HG02571 (cell line): ENCODE measurements at regions not wholly inside any gene's neighbourhood (a gene's known extent, or its start where the extent isn't known, plus 50 kb on each side); places are given as distances from the start of the nearest gene placed in this dataset.
"Not testable (repeated sequence)": the region's sequence is repeated elsewhere in the genome, so short reads cannot be mapped to it uniquely, and the experiment has no call there.

Experiments
- ATAC-seq: cut with Tn5 transposase; IDR thresholded peaks from one replicate; pipeline ENCODE4 v1.9.1; 2021; ENCODE audit warnings: mild to moderate bottlenecking, moderate library complexity; ENCODE audit not compliant: unreplicated experiment

DNA sequence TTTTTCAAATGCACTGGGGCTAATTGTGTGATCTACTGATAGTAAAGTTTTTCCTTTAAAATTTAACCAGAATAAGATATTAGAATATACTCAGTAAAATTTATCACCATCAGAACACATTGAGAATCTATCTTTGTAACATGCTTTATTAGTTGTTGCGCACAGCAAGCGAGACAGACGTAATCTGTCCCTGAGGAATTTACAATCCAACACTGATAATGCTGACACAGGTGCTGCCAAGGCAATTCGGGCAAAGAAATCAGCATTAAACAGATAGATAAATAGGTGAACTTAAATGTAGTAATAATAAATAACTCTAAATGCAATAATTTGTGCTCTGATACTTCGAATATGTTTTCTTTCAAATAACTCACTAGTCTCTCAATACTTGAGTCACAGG is 607.2 kb downstream of the HTR1B start:
- no peak for ATAC-seq

DNA sequence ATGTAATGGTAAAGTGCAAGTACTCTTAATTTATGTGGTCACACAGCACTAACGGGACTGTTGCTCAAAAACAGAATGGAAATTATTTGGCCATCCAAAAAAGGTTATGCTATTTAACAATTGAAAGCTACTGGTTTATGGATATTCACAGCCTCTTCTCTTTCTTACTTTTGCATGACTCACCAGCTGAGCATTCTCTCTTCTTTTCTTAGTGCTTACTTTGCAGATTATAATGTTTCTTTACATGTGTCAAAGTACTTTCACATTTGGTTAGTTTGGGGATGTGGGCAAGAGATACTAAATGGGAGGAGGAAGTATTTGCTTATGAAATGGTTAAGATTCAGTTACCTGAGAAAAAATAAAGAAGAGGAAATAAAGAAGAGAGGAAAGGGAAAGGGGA is 610.5 kb downstream of the HTR1B start:
- no peak for ATAC-seq

DNA sequence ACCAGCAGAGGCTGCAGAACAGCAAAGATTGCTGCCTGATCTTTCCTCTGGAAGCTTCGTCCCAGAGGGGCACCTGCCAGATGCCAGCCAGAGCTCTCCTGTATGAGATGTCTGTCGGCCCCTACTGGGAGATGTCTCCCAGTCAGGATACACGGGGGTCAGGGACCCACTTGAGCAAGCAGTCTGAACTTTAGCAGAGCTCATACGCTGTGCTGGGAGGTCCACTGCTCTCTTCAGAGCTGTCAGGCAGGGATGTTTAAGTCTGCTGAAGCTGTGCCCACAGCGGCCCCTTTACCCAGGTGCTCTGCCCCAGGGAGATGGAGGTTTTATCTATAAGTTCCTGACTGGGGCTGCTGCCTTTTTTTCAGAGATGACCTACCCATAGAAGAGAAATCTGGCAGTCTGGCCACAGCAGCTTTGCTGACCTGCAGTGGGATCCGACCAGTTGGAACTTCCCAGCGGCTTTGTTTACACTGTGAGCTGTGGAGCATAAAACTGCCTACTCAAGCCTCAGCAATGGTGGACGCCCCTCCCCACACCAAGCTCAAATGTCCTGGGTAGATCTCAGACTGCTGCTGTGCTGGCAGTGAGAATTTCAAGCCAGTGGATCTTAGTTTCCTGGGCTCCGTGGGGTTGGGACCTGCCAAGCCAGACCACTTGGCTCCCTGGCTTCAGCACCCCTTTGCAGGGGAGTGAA is 613.9 kb downstream of the HTR1B start:
- not testable (repeated sequence) for ATAC-seq

DNA sequence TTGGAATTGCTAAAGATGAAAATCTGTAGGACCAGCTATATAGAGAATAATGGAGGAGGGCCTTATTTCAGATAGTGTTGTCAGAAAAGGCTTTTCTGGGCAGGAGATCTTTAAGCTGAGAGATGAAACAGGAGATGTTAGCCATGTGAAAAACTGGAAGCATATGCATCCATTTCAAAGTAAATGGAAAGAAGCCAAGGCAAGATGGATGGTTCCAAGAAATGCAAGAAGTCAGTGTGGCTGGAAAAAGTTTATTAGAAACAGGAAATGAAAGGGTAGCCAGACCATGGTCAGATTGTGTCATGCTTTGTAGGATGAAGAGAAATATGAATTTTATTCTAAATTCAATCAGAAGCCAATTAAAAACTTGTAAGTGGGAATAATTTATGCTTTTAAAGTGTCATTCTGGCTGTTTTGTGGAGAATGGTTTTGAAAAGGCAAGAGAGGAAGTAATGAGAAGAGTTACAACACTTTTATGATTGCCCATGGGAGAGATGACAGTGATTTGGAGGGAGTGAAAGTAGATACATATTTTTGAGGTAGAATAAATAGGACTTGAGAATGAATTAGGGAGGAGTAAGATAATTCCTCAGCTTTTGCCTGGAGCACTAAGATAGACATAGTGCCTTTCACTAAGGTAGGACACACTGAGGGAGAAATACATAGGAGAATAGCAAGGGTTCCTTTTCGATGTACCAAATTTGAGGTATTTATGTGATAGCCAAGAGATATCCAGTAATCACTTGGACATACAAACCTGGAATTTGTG is 620.1 kb downstream of the HTR1B start:
- no peak for ATAC-seq

DNA sequence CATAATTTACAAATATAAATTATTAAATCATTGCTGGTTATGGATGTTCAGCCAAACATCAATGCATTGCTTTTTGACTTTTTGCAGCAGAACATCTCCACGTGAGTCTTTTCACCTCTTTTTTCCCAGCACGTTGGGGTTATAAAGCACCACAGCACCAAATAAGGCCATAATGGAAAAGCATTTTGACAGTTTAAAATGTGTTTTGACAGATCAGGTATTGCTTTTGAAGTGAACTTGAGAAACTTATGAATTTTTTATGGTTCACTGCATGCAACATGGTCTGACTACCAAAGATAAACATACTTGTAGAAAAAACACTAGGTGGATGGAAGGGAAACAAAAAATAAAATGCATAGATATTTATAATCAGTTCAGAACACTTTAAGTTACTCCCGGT is 622.4 kb downstream of the HTR1B start:
- no peak for ATAC-seq

DNA sequence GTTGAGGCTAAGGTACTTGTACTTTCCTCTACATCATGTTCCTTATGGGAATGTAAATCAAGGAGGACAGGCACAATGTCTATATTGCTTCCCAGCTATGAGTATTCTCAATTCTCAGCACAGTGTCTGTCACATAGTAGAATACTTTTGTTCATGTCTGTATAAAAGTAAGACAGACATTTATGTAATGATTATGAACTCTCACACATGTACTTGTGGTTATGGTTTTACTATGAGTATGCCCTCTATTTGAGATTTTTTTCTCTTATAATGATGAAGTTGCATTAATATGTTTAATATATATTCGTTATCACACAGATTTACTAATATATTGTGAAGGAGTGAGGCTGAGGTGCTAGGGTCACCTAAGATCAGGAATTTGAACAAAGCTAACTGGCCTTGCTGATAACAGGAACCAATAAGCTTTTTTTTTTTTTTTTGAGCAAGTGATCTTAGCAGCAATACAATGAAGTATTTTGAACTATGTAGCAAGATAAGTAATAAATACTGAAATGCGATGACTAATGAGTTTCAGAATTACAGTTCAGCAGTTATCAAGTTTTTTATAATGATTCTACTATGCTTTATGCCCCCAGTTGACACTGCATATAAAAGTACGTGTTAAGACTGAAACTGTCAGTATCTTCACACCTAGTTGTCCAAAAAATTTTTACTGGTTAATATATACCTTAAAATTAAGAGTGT is 623.1 kb downstream of the HTR1B start:
- no peak for ATAC-seq

DNA sequence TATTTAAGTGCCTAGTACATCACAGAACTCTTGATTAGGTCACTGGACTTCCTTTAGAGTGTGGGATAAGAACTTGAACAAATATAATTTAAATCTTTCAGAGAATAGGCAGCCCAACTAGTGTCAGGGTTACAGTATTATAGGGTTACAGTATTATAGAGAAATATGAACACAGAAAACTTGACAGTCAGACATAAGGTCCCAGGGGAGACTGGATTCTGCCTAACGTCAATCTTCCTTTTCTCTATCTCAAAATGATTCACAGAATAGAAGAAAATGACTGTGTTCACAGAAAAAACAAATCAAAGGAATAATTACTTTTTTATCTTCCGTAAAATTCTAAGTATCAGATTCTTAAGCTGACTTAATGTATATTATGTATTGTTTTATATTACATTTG is 623.8 kb downstream of the HTR1B start:
- no peak for ATAC-seq

DNA sequence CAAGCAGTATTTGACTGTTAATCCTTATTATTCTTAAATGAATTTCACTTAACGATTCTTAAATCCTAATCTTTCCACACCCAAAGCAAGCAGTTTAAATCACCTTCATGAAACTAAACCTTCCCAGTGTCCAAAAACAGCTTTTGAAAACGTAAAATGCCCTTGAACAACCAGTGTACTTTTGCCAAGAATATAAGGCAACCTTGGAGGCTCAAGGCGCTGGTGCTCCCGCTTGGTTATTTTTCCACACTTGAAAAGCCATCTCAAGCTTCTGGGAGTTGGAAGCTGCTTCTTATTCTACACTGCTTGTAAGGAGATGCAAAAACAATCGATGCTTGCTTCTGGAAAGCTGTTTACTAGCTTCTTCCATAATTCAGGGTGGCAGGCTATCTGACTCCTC is 625.7 kb downstream of the HTR1B start:
- ATAC-seq, result no peak

DNA sequence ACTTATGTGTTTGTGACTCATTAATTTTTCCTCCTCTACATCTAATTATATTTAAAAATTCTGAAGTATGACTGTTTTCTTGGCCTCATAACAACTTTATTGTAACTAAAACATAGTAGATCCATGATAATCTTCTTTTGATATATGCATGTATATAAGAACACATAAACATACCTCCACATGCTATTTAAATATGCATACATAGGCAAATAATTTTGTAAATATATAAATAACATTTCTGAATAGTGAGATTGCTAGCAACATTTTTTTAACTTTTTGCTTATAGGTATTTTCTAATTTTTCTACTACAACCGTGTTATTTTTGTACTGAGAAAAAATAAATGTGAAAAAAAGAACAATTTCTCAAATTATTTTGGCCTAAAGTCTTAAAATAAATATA is 627.6 kb downstream of the HTR1B start:
- no peak for ATAC-seq

DNA sequence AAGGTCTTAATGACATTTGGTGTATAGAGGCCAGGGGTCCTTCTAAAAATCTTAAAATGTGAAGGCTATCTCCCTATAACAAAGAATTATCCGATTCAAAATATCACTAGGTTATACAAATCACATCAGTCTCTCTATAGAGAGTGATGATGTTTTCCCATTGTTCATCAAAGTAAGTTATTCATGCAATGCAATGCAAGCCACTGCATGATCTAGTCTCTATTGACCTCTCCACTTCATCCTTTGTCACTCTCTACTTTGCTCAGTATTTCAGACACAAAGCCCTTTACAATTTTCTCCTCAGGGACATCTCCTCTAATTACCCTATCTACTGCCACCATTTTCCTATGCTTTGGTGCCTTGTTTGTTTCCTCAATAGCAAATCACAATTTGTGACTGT is 628.0 kb downstream of the HTR1B start:
- no peak for ATAC-seq

DNA sequence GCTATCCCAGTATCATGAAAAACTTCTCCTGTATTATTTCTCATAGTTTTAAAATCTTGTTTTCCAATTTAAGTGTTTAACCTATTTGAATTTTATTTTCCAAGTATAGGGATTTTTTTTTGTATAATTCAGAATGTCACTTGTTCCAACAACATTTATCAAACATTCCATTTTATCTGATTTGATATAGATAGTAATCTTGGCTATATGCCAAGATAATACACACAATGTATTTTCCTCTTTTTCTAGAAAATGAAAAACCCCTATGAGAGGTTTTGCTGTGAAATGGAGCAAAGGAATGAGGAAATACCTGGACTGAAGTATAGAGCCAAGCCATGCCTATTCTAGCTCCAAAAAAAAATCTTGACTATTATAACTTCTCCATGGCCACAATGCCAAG is 628.9 kb downstream of the HTR1B start:
- ATAC-seq, result no peak

DNA sequence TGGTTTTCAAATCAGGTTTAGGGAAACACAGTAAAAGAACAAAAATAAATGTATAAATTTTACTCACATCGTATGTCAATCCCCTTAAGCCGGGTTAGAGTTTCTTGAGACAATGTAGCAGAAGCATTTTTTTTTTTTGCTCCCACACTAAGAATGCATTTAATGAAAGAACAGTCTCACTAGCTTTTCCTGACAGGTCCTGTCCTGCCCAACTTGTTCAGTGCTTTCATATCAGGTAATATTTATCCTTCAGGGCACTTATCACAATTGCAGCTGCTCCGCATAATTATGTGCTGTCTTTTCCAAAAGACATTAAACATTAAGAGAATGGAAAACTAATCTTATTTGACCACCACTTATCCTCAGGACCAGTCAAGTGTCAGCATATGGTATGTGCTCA is 632.0 kb downstream of the HTR1B start:
- ATAC-seq, result no peak

DNA sequence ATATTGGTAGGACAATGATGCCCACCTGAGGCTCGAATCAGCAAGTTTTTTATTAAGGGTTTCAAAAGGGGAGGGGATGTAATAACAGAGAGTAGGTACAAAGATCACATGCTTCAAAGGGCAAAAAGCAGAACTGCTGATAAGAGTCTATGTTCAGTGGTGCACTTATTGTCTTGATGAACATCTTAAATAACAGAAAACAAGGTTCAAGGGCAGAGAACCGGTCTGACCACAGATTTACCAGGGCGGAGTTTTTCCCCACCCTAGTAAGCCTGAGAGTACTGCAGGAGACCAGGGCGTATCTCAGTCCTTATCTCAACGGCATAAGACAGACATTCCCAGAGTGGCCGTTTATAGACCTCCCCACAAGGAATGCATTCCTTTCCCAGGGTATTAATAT is 639.7 kb downstream of the HTR1B start:
- ATAC-seq, result not testable (repeated sequence)

DNA sequence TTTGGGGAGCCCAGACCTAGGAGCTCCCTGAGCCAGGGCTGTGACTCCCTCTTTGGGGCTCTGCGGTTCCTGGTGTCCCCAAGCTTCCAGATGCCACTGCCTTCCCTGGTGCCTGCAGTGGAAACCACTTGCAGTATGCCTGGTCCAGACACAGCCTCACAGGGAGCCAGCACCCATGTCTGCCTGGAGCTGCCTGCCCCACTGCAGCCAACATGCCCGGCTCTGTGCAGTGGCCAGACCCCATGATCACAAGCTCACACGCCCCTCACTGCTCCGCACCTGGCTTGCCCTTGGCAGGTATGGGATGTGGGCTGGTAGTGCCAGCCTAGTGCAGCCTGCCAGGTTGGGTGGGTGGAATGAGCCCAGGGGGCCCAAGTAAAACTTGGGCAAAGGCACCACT is 644.8 kb downstream of the HTR1B start:
- no peak for ATAC-seq

DNA sequence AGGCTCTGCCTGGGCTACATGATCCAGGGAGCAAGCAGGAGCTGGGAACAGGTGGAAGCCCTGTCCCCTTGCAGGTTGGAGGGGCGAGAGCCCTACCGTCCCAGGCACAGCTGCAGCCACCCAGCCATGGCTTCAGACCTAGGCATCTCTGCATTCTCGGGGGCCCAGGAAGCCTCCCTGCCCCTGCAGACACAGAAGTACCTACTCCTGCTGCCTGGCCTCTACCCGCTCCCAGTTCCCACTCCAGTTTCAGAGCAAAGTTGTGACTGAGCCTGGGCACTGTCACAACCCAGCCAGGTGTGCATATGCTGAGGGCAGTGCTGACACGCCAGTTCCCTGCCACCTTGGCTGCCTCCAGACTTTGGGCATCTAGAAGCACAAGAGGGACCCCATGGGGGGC is 645.9 kb downstream of the HTR1B start:
- ATAC-seq, result no peak

DNA sequence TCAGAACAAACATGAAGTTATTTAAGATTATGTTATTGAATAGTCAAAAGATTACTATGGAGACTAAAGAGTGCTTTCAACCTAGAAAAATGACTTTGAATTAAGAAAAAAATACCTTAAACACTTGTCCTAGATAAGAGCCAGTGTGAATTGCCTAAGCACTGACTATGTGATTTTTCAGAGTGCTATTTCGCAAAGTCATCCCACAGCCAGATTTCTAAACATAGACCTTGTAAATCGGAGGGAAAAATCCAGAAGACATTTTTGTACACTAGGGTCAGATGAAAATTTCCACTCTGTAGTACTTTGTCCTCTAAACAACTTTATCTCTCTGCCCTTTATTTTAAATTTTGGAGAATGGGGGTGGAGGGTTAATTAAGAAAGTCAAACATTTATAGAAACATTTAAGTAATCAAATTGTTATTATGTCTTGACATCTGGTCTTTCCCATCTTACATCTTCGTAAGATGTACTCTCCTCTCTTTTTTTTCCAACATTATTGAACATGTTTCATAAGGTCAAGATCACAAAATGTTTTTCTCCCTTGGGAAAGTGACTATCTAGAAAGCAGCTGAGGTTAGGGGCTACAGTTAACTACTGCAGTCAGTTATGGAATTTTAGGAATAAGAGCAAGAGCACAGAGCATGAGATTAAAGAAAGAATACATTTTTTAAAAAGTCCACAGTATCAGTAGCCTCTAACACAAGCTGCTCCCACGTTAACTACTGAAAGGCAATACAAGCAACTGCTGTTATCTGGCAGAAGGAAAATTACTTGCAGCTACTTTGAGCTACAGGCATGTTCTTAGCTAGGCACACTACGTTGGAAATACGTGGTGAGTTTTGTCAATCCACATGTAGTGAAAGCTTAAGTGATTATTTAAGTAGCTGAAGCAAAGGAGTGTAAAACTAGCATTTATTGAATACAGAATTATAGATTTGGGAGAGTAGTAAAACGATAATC is 648.5 kb downstream of the HTR1B start:
- ATAC-seq, result no peak

DNA sequence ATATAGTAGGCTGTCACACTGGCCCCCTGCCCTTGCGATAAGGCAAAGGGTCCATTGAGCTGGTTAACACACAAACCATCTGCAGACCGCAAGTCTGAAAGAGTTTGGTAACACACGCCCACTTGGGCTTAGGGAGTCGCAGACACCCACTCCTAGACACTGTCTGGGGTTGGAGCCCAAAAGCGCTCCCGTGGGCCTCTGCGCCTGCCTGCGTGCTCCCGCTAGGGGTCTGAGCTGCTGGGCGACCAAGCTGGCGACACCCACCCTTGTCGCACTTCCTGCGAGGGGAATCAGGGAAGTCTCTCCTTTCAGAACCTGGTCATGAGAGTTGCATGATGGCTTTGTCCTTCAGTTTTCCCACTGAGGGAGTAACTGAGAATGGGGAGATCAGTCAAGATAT is 653.0 kb downstream of the HTR1B start:
- no peak for ATAC-seq

DNA sequence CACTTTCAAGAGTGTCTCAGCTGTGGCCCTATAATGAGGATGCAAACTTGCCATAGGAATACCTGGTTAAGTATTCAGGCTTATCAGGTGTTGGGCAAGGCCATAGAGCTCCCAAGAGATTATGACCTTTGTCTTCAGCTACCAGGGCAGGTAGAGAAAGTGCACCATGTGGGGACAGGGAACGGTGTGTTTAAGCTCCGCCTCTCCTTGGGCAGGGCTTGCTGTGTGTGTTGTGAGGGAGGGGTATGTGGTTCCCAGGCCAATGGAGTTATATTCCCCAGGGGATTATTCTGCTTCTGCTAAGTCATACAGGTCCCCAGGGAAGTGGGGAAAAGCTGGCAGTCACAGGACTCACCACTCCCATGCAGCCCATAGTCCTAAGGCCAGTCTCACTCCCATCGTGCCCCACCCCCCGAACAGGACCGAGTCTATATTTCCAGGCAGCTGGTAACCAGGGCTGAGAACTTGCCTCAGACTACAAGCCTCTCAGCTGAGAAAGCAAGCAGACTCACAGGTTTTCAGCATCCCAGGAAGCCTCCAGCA is 660.2 kb downstream of the HTR1B start:
- ATAC-seq, result no peak

DNA sequence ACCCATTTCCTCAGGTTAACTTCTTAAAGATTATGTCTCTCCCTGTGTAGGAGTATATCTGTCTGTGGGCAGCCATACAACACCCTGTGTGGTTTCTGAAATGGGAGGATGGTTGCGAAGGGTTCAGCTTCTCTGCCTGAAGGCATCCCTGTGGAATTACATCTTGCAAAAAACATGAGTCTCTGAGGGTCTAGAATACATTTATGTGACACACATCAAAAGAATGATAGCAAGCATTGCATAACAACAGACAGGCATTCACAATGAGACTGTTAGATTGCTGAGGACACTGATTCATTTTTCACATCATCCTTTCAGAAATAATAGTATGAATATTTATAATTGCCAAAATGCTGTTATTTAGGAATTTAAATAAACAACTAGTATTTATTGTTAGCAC is 670.9 kb downstream of the HTR1B start:
- ATAC-seq, result no peak

DNA sequence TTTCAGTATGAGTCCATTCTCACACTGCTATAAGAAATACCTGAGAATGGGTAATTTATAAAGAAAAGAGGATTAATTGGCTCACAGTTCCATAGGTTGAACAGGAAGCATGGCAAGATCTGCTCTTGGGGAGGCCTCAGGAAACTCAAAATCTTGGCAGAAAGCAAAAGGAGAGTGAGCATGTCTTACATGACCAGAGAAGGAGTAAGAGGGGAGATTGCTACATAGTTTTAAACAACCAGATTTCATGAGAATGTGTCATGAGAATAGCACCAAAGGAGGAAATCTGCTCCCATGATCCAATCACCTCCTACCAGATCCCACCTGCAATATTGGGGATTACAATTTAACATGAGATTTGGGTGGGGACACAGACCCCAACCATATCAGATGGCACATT is 672.4 kb downstream of the HTR1B start:
- ATAC-seq, result no peak
